ENCODE measurements at regions not wholly inside any gene's neighbourhood (a gene's known extent, or its start where the extent isn't known, plus 50 kb on each side); places are given as distances from the start of the nearest gene placed in this dataset.

DNA sequence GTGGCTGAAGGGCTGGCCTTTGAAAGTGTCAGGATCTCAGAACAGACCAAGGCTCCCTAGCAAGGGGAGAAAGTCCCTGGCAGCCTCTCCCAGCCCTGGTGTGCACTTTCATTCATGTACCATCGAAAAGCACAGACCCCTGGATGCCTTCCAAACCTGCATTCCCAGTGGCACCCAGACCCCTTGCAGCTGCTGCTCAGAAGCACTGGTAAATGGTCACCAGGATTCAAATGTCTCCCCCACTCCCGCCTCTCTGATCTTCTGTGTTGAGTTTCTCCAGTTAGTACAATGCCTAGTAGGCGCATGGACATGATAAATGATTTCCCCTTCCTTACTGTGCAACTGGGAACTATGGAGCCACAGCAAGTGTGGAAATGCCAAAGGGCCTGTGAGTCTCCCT is 180.0 kb downstream of the GLI2 start:
- DNase-seq (ENCODE audit: low spot score), result no peak
- FAIRE-seq, result no peak

- FAIRE-seq, result no peak
- DNase-seq (ENCODE audit: low spot score), result no peak
Observed at GRCh38 chr2:120916446-120916845, 180.8 kb downstream of the GLI2 start.

- no peak for FAIRE-seq
- DNase-seq (ENCODE audit: low spot score), result no peak
Observed at GRCh38 chr2:120917886-120918285, 182.2 kb downstream of the GLI2 start.

DNA sequence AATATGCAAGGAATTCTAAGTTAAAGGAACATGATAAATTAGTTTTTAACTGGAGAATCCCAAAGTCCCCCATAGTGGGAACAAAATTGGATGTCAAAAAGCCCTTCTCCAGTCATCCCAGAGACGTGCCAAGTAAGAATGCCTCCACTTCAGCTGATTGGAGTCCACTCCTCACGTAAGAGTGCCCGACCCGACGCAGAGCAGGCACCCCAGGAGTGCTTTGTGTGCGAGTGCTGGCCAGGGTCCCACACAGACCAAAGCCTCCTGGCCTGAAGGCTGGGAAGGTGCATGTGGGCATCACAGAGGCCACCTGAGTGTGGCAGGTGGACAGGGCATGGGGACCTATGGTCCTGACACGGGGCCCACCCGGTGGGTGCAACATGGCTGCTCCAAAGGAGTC is 183.5 kb downstream of the GLI2 start:
- FAIRE-seq (no peak), DNase-seq (ENCODE audit: low spot score) (no peak)

DNA sequence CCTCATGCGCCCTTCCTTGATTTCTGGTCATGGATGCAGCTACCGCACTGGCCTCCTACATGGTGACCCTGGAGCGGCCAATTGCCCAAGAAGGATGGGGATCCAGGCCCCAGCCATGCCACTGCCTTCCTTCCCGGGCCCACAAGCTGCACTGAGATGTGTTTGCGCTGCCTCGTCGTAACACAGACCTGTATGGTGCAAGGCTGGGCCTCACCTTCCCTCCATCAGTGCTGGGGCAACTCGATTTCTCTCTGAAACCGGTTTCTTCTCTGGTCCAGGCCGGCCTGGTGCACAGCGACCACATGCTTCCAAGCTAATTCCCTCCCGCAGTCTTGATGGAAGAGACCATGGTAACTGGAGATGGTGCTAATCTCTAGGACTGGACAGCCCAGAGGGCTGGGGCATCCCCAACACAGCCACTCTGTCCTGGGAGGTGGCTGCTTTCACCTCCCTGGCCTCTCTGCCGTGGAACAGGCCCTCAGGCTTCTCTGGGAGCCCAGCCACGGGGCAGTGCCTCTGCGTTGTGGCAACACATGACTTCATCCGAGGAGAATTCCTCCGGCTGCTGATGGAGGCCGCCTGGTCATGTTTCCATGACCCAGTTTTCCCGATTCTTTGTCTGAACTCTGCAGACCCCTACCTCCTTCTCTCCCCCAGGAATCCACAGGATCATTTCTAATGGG is 184.2 kb downstream of the GLI2 start:
- DNase-seq (ENCODE audit: low spot score) (peak; percentile 10), FAIRE-seq (no peak)

- no peak for DNase-seq (ENCODE audit: low spot score)
- FAIRE-seq, result no peak
Observed at GRCh38 chr2:120920454-120921148, 184.9 kb downstream of the GLI2 start.

GRCh38 chr2:120921457-120921856 is 185.8 kb downstream of the GLI2 start:
- DNase-seq (ENCODE audit: low spot score) (no peak), FAIRE-seq (no peak)

GRCh38 chr2:120922571-120923332 is 187.1 kb downstream of the GLI2 start:
- FAIRE-seq (no peak), DNase-seq (ENCODE audit: low spot score) (no peak)

GRCh38 chr2:120923426-120923825 is 187.8 kb downstream of the GLI2 start:
- FAIRE-seq, result no peak
- DNase-seq (ENCODE audit: low spot score), result no peak

DNA sequence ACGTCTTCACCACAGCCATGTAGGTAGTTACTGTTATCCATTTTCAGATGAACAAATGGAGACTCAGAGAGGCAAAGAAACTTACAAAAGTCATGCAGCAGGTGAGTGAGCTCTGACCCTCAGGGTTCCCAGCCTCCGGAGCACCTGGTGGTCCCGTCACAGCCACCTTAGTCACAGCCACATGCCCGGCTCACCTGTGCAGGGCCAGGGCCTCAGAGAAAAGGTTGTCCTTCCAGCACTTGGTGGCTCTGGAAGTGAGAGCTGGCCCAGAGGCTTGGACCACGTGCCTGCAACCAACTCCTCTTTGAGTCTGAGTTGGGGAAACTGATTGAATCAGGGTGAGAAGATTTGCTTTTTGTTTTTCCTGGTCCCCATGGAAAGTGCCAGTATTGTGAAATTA is 189.3 kb downstream of the GLI2 start:
- FAIRE-seq (no peak), DNase-seq (ENCODE audit: low spot score) (no peak)

DNA sequence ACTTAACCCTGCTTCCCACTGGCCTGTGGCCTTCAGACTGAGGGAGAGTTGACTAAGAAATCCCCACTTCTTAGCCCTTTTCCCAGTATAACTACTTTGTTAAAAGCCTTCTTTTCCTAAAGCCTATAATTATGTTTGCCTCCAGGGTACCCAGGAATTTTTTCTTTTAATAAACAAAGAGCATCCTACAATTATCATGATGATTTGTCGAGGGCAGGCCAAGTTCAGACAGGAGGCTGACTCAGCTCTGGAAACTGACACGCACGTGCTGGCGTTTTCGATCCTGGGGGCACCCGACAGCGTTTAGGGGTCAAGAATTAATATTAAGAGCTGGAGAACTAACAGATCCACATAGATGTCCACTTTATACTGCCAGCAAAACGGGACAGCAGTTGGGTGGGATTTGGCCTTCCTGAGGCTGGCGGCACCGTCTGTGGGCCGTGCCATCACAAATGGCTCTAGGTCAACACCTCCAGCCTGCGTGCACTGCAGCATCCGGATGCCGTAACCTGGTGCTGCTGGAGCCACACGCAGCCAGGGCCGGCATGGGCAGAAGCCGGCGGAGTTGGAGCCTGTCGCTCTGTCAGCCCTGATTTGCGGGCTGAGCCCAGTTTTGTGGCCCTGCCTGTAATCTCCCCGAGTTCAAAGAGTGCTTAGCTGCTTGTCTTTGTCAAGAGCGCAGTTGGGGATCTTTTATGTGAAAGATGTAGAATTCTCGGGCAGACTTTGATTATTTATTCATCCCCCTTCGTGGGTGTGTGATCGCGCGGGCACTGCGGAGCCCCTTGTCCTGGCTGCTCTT is 191.0 kb downstream of the GLI2 start:
- FAIRE-seq, result no peak
- no peak for DNase-seq (ENCODE audit: low spot score)

- FAIRE-seq, result no peak
- no peak for DNase-seq (ENCODE audit: low spot score)
Observed at GRCh38 chr2:120927265-120927628, 191.6 kb downstream of the GLI2 start.

DNA sequence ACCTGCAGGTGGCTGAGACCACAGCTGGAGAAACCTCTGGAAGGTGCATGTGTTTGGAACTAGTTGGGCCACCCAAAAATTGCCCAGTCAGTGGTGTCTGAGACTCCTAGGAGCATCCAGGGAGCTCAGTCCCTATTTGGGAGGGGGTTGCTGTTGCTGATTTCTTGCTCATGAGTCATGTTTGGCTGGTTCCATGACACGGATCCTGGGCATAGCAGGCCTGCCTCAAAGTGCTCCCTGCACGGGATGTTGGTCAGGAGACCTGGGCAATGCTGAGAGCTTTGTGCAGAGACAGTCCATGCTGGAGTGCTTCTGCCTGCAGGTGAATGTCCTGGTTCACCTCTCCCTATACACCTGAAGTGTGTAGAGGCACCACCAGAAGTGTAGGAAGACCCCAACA is 194.2 kb downstream of the GLI2 start:
- FAIRE-seq, result no peak

DNA sequence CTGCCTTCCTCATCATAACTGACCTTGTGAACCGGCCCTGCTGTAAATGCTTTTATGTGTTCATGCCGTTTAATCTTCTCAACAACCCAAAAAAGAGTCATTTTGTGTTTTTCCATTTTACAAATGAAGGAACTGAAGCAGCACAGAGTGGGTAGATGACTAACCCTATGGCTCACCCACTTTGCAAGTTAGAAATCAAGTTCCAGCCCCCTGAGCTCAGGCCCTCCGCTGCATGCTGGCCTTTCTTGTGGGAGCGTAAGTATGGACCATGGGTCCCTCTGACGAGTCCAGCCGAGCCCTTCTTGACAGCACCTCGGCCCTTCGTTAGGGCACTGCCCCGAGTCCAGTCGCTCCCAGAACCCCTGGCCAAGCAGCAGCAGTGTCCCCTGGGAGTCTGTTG is 194.6 kb downstream of the GLI2 start:
- FAIRE-seq, result no peak
- no peak for DNase-seq (ENCODE audit: low spot score)

More for the DNA sequence above, 194.2 kb downstream of the GLI2 start:
- no peak for DNase-seq (ENCODE audit: low spot score)

DNA sequence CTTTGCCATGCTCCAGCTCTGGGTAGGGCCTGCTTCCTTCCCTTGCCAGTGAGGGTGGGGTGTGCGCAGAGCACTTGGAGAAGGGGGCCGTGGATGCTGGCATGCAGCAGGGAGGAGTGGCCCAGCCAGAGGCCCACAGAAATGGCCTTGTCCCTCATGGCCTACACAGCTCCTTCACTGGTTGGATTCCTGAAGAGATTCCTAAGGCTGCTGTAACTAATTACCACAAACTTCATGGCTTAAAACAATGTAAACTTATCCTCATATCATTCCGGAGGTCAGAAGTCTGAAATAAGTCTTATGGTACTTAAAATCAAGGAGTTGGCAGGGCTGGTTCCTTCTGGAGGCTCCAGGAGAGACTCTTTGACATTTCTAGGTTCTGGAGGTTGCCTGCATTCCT is 195.2 kb downstream of the GLI2 start:
- FAIRE-seq (no peak), DNase-seq (ENCODE audit: low spot score) (no peak)

DNA sequence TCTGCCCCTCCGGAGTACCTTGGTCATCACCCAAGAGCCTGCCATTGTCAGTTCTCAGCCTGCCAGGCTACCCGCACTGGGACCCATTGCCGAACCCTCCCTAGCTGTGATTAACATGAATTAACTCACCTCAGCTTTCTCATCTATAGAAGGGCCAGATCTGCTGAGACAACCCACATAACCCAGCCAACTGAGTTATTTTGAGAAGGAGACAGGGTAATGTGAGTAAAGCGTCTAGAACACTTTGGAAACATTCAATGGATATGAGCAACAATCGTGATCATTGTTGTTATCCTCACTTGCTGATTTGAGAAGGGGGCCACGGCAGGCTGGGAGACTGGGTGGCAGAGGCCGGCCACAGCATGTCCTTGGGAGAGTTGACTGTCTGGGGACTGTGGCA is 196.8 kb downstream of the GLI2 start:
- DNase-seq (ENCODE audit: low spot score), result no peak

DNA sequence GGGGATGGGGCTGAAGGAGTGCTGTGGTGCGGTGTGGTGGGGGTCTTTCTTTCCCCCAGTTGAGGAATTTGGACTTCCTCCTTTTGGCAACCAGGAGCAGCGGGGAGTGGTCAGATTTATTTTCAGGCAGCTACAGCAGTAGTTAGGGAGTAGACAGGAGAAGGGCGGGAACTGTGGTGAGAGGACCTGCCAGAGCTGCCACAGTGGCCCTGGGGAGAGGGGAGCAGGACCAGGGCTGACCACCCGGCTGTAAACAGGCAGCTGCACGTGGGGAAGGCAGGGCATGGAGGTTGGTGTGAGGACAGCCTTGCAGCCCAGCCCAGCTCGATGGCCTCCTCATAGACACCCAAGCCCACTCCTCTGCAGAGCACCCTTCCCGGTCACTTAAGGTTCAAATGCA is 197.2 kb downstream of the GLI2 start:
- FAIRE-seq (no peak), DNase-seq (ENCODE audit: low spot score) (no peak)

More for the DNA sequence above, 196.8 kb downstream of the GLI2 start:
- FAIRE-seq, result no peak

GRCh38 chr2:120933693-120934573 is 198.3 kb downstream of the GLI2 start:
- peak; percentile 64 for DNase-seq (ENCODE audit: low spot score)
- FAIRE-seq, result peak; percentile 35

GRCh38 chr2:120934574-120935338 is 199.1 kb downstream of the GLI2 start:
- peak; percentile 99 for FAIRE-seq
- peak; percentile 96 for DNase-seq (ENCODE audit: low spot score)

All from RCC 7860 (cell line).